IMR-90 (cell line): ENCODE measurements at regions not wholly inside any gene's neighbourhood (a gene's known extent, or its start where the extent isn't known, plus 50 kb on each side); places are given as distances from the start of the nearest gene placed in this dataset.

ENCODE experiments used
- ATAC-seq: fragments of 200-7000 bp; cut with Tn5 transposase; 2 replicates; pipeline ENCODE4 v1.9.1; 2020; ENCODE audit warnings: low read depth, mild to moderate bottlenecking, moderate library complexity
- BruUV-seq: library from RNA; stranded (reverse); fragments of 400-500 nt; replicated peaks from 2 replicates; lab custom pipeline; 2021; lab: Mats Ljungman, UMichigan
- CTCF ChIA-PET: fragments of 300-600 bp; formaldehyde crosslinking; extraction: SDS; loops from one replicate; lab custom pipeline; 2021; ENCODE audit warnings: antibody characterized with exemption; lab: Yijun Ruan, JAX
- POLR2A ChIA-PET: fragments of 300-600 bp; sonication (Branson Sonifier 250); formaldehyde crosslinking; loops from one replicate; lab custom pipeline; 2022; ENCODE audit warnings: antibody characterized with exemption; ENCODE audit not compliant: unreplicated experiment; lab: Charles Lee
- DNase-seq: peaks from one replicate; pipeline ENCODE4 v3.0.0; 2013
- H2AFZ ChIP-seq: replicated peaks from 2 replicates; pipeline ENCODE3; 2013; ENCODE audit warnings: low read length, mild to moderate bottlenecking; ENCODE audit not compliant: poor library complexity
- H2AK5ac ChIP-seq: 2 replicates; pipeline ENCODE4 v1.6.1; 2013; ENCODE audit warnings: low read depth, low read length, inconsistent platforms
- H2AK9ac ChIP-seq: replicated peaks from 2 replicates; pipeline ENCODE3; 2013; ENCODE audit warnings: mild to moderate bottlenecking, low read depth, low read length, moderate library complexity; ENCODE audit not compliant: poor library complexity
- H2BK120ac ChIP-seq: 2 replicates; pipeline ENCODE4 v1.6.1; 2013; ENCODE audit warnings: low read depth, low read length, inconsistent platforms
- H2BK15ac ChIP-seq: 3 replicates; pipeline ENCODE4 v1.6.1; 2013; ENCODE audit warnings: low read depth, low read length, inconsistent platforms
- H2BK20ac ChIP-seq: 2 replicates; pipeline ENCODE4 v1.6.1; 2013; ENCODE audit warnings: low read depth, mild to moderate bottlenecking, inconsistent platforms, low read length, moderate library complexity
- H2BK5ac ChIP-seq: 2 replicates; pipeline ENCODE4 v1.6.1; 2013; ENCODE audit warnings: mild to moderate bottlenecking, low read depth, low read length, inconsistent platforms; ENCODE audit not compliant: poor library complexity, severe bottlenecking
- H3K14ac ChIP-seq: replicated peaks from 2 replicates; pipeline ENCODE4 v1.6.1; 2013; ENCODE audit warnings: low read depth, low read length, inconsistent platforms
- H3K18ac ChIP-seq: 2 replicates; pipeline ENCODE4 v1.6.1; 2013; ENCODE audit warnings: low read depth, low read length, control low read depth
- H3K23ac ChIP-seq: 2 replicates; pipeline ENCODE4 v1.6.1; 2013; ENCODE audit warnings: low read depth, low read length, inconsistent platforms
- H3K27ac ChIP-seq: 2 replicates; pipeline ENCODE4 v1.5.1; 2013; ENCODE audit warnings: mild to moderate bottlenecking, control low read depth, low read length; ENCODE audit not compliant: insufficient read depth
- H3K27me3 ChIP-seq: 2 replicates; pipeline ENCODE4 v1.6.1; 2013; ENCODE audit warnings: low read length; ENCODE audit not compliant: control insufficient read depth, insufficient read depth
- H3K36me3 ChIP-seq: 2 replicates; pipeline ENCODE4 v1.6.1; 2013; ENCODE audit warnings: low read length, mixed read lengths; ENCODE audit not compliant: control insufficient read depth, insufficient read depth
- H3K4ac ChIP-seq: 2 replicates; pipeline ENCODE4 v1.6.1; 2013; ENCODE audit warnings: low read depth, low read length, inconsistent platforms
- H3K4me1 ChIP-seq: 2 replicates; pipeline ENCODE4 v1.6.1; 2013; ENCODE audit warnings: low read length, mixed read lengths; ENCODE audit not compliant: control insufficient read depth, insufficient read depth
- H3K4me2 ChIP-seq: 2 replicates; pipeline ENCODE4 v1.6.1; 2013; ENCODE audit warnings: low read depth, mild to moderate bottlenecking, control low read depth, low read length, moderate library complexity
- H3K4me3 ChIP-seq: 2 replicates; pipeline ENCODE4 v1.5.1; 2013; ENCODE audit warnings: low read depth, mild to moderate bottlenecking, control low read depth, low read length, moderate library complexity; ENCODE audit not compliant: insufficient read depth
- H3K56ac ChIP-seq: 2 replicates; pipeline ENCODE4 v1.6.1; 2013; ENCODE audit warnings: low read length, inconsistent platforms; ENCODE audit not compliant: insufficient read depth; ENCODE audit errors: extremely low read depth
- H3K79me1 ChIP-seq, 2 experiments: 2 replicates each; pipeline ENCODE4 v1.6.1; 2013; ENCODE audit warnings: low read length in 2 of 2, inconsistent platforms in 1 of 2, low read depth in 1 of 2
- H3K9ac ChIP-seq: 2 replicates; pipeline ENCODE4 v1.6.1; 2013; ENCODE audit warnings: low read depth, low read length, control low read depth
- H3K9me1 ChIP-seq: 2 replicates; pipeline ENCODE4 v1.6.1; 2013; ENCODE audit warnings: low read length, inconsistent platforms; ENCODE audit not compliant: insufficient read depth
- H3K9me3 ChIP-seq: 2 replicates; pipeline ENCODE4 v1.6.1; 2013; ENCODE audit warnings: low read length; ENCODE audit not compliant: control insufficient read depth, insufficient read depth
- H4K20me1 ChIP-seq: 2 replicates; pipeline ENCODE4 v1.6.1; 2013; ENCODE audit warnings: low read length, inconsistent platforms; ENCODE audit not compliant: insufficient read depth
- H4K5ac ChIP-seq: 2 replicates; pipeline ENCODE4 v1.6.1; 2013; ENCODE audit warnings: mild to moderate bottlenecking, low read depth, low read length, control low read depth
- H4K8ac ChIP-seq, 2 experiments: 2 replicates each; pipeline ENCODE4 v1.6.1; 2013; ENCODE audit warnings: low read depth in 2 of 2, low read length in 2 of 2, control low read depth in 1 of 2, inconsistent platforms in 1 of 2
- H4K91ac ChIP-seq: 2 replicates; pipeline ENCODE4 v1.6.1; 2013; ENCODE audit warnings: low read depth, low read length, inconsistent platforms; ENCODE audit not compliant: insufficient read depth
- BHLHE40 ChIP-seq: fragments of 150-350 bp; IDR thresholded peaks from 2 replicates; pipeline ENCODE4 v1.6.1; 2016; ENCODE audit warnings: mild to moderate bottlenecking, low read depth, low read length
- CHD1 ChIP-seq: IDR thresholded peaks from 2 replicates; pipeline ENCODE4 v1.6.1; 2012; ENCODE audit warnings: low read depth, low read length, improper control_type of control experiment
- CTCF ChIP-seq: conservative IDR thresholded peaks from 2 replicates; pipeline ENCODE4 v1.5.1; 2012; ENCODE audit warnings: mild to moderate bottlenecking, low read depth, low read length, improper control_type of control experiment
- ELK1 ChIP-seq: fragments of 150-350 bp; IDR thresholded peaks from 2 replicates; pipeline ENCODE4 v1.6.1; 2016; ENCODE audit warnings: low read depth, mild to moderate bottlenecking, low read length, moderate library complexity, borderline replicate concordance
- FOS ChIP-seq: fragments of 150-350 bp; IDR thresholded peaks from 2 replicates; pipeline ENCODE4 v1.6.1; 2016; ENCODE audit warnings: low read depth, low read length
- MAZ ChIP-seq: IDR thresholded peaks from 2 replicates; pipeline ENCODE4 v1.6.1; 2012; ENCODE audit warnings: low read depth, mild to moderate bottlenecking, low read length, improper control_type of control experiment, moderate library complexity, borderline replicate concordance
- MXI1 ChIP-seq: IDR thresholded peaks from 2 replicates; pipeline ENCODE4 v1.6.1; 2012; ENCODE audit warnings: low read depth, mild to moderate bottlenecking, low read length, moderate library complexity, borderline replicate concordance
- POLR2A ChIP-seq: IDR thresholded peaks from 2 replicates; pipeline ENCODE4 v1.6.1; 2012; ENCODE audit warnings: mild to moderate bottlenecking, low read depth, low read length
- RAD21 ChIP-seq: IDR thresholded peaks from 2 replicates; pipeline ENCODE4 v1.6.1; 2012; ENCODE audit warnings: low read length, improper control_type of control experiment
- RCOR1 ChIP-seq: IDR thresholded peaks from 2 replicates; pipeline ENCODE4 v1.6.1; 2012; ENCODE audit warnings: mild to moderate bottlenecking, low read length, improper control_type of control experiment; ENCODE audit not compliant: insufficient replicate concordance
- RFX5 ChIP-seq: IDR thresholded peaks from 2 replicates; pipeline ENCODE4 v1.8.0; 2012; ENCODE audit warnings: low read depth, mild to moderate bottlenecking, low read length, moderate library complexity
- SMC3 ChIP-seq: fragments of 150-350 bp; IDR thresholded peaks from 2 replicates; pipeline ENCODE4 v1.6.1; 2016; ENCODE audit warnings: low read depth, mild to moderate bottlenecking, antibody characterized with exemption, low read length, moderate library complexity
- WGBS, 2 experiments: methylation state at CpG; one replicate each; pipeline versions ENCODE4 v1.1.5 to v1.1.7; 2013; ENCODE audit warnings: missing lambda C conversion rate in 2 of 2; ENCODE audit not compliant: insufficient read length in 1 of 2; ENCODE audit errors: extremely low coverage in 2 of 2; 5-methylcytosine and 5-hydroxymethylcytosine counted together
- dilution Hi-C: fragments of 300-500 bp; cut with HindIII; formaldehyde crosslinking; loops from one replicate; pipeline ENCODE4 v1.14.3; 2018; ENCODE audit warnings: low sequenced_read_pairs; ENCODE audit not compliant: unreplicated experiment
- in situ Hi-C: fragments of 300-500 bp; cut with MboI; formaldehyde crosslinking; loops from 3 replicates; pipeline ENCODE4 v1.14.3; 2019; ENCODE audit warnings: low sequenced_read_pairs, inconsistent platforms, mixed read lengths
- intact Hi-C: fragments of 100-400 bp; cut with micrococcal nuclease; formaldehyde crosslinking; loops from 2 replicates; pipeline ENCODE4 v1.10.0; 2022

DNA sequence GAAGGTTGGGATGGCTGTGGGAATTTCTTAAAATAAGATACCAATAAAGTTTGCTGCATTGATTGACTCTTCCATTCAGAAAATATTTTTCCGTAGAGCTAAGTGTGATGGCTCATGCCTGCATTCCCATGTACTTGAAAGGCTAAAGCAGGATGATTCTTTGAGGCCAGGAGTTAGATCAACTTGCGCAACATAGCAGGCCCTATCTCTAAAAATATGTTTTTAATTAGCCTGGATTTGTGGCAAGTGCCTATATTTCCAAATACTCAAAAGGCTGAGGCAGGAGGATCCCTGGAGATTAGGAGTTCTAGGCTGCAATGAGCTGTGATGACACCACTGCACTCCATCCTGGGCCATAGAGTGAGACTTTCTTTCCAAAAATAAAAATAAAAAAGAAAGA, 431.2 kb upstream of the PTCHD4 start:
- no peak for TF ChIP-seq MAZ
- TF ChIP-seq FOS = no peak
- TF ChIP-seq POLR2A = no peak
- TF ChIP-seq CTCF = no peak
- no peak for TF ChIP-seq ELK1
- no peak for TF ChIP-seq CHD1
- no peak for TF ChIP-seq SMC3
- no peak for TF ChIP-seq BHLHE40
- TF ChIP-seq MXI1 = no peak
- TF ChIP-seq RCOR1 = no peak
- no peak for TF ChIP-seq RFX5
- no peak for TF ChIP-seq RAD21
- POLR2A ChIA-PET = no interaction called here
- H3K4me3 ChIP-seq = no peak overlapping the region
- H3K4me2 ChIP-seq = no peak overlapping the region
- H3K27ac ChIP-seq = no peak overlapping the region
- DNase-seq (no peak), ATAC-seq (no peak)
- no peak overlapping the region for H3K23ac ChIP-seq
- CTCF ChIA-PET = no interaction called here
- no peak overlapping the region for H3K4ac ChIP-seq
- peaks cover 2% of the 10 kb centered on the region; the same call in 1 of the 2 replicates for H3K9me3 ChIP-seq
- no peak overlapping the region for H2AK5ac ChIP-seq
- H3K56ac ChIP-seq = no peak overlapping the region
- no peak overlapping the region for H3K14ac ChIP-seq
- intact Hi-C loops (no loop called here), dilution Hi-C loops (no loop called here), in situ Hi-C loops (no loop called here)
- H2BK120ac ChIP-seq = no peak overlapping the region
- no peak overlapping the region for H2BK15ac ChIP-seq
- no peak overlapping the region for H3K18ac ChIP-seq
- WGBS, 2 experiments = no CpG with 5 or more reads among the region's 2 CpGs
- BruUV-seq = no TSS peak
- peaks cover 1% of the 10 kb centered on the region; the same call in 1 of the 2 replicates for H3K27me3 ChIP-seq
- H3K9ac ChIP-seq = no peak overlapping the region
- no peak overlapping the region for H4K5ac ChIP-seq
- no peak overlapping the region for H2AK9ac ChIP-seq
- H3K36me3 ChIP-seq = no peaks in the 10 kb centered on the region
- no peaks in the 10 kb centered on the region for H4K20me1 ChIP-seq
- H3K9me1 ChIP-seq = no peaks in the 10 kb centered on the region
- H3K79me1 ChIP-seq = no peaks in the 10 kb centered on the region
- no peak overlapping the region for H4K91ac ChIP-seq
- no peaks in the 10 kb centered on the region for H3K4me1 ChIP-seq
- no peak overlapping the region for H4K8ac ChIP-seq
- no peak overlapping the region for H2AFZ ChIP-seq
- H2BK5ac ChIP-seq = no peak overlapping the region
- no peak overlapping the region for H2BK20ac ChIP-seq
